ENCODE measurements at regions not wholly inside any gene's neighbourhood (a gene's known extent, or its start where the extent isn't known, plus 50 kb on each side); places are given as distances from the start of the nearest gene placed in this dataset.

DNA sequence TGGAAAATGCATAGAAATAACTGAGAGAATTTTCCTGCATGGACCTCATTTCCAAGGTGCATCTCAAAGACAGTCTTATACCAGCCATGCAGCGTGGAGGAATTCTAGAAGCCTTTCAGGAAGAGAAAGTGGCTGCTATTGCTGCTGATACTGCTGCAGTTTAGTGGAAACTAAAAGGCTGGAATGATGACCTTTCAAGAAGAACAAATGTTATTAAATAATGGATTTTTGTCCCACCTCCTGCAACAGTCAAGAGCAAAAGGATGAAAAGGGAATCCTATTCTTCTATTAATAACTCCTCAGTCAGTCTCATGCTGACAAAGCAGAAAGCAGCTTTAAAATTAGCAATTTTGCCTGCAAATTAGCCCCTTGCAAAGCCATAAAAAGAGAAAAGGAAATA is 68.2 kb upstream of the C1orf87 start:
- TF ChIP-seq, protein P1, sequence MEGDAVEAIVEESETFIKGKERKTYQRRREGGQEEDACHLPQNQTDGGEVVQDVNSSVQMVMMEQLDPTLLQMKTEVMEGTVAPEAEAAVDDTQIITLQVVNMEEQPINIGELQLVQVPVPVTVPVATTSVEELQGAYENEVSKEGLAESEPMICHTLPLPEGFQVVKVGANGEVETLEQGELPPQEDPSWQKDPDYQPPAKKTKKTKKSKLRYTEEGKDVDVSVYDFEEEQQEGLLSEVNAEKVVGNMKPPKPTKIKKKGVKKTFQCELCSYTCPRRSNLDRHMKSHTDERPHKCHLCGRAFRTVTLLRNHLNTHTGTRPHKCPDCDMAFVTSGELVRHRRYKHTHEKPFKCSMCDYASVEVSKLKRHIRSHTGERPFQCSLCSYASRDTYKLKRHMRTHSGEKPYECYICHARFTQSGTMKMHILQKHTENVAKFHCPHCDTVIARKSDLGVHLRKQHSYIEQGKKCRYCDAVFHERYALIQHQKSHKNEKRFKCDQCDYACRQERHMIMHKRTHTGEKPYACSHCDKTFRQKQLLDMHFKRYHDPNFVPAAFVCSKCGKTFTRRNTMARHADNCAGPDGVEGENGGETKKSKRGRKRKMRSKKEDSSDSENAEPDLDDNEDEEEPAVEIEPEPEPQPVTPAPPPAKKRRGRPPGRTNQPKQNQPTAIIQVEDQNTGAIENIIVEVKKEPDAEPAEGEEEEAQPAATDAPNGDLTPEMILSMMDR (IDR thresholded peaks at IDR 0.05), result no peak
- intact Hi-C loops (cut with micrococcal nuclease), result no loop called here

DNA sequence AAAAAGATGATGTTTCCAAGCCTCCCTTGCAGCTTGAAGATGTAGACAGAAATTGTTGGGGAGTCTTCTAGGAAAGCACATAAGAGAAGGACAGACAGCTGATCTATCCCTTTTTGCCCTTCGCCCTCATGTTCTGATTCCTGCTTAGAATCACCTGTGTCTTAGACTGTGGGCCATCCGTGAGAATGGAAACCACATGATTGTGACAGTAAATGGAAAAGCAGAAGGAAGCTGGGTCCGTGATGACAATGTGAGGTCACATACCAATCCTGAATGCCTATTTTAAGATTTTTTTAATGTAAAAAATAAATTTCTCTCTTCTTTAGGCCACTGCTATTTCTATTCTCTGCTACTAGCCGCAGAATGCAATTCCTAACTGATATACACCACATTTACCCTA is 67.7 kb upstream of the C1orf87 start:
- no peak overlapping the region for H3K27ac Mint-ChIP-seq
- H3K4me3 ChIP-seq (ENCODE audit: low read length), result no peak overlapping the region
- H3K9me3 Mint-ChIP-seq, result no peaks in the 10 kb centered on the region
- H3K4me3 Mint-ChIP-seq, result no peak overlapping the region
- no peak overlapping the region for H3K27ac ChIP-seq (ENCODE audit: low read length)
- H3K4me1 ChIP-seq (ENCODE audit: control insufficient read depth, insufficient read depth, low read length), result no peaks in the 10 kb centered on the region
- peaks cover 2 to 14% of the 10 kb centered on the region in 2 donors for H3K27me3 Mint-ChIP-seq (ENCODE audit: low read depth in 2 of 2)
- WGBS (ENCODE audit: insufficient coverage), result 73% methylated on average over 4 of the region's 4 CpGs
- TF ChIP-seq, protein P1 (IDR thresholded peaks at IDR 0.05), result no peak
- DNase-seq (no peak), ATAC-seq (no peak)
- no peaks in the 10 kb centered on the region for H3K9me3 ChIP-seq (ENCODE audit: control insufficient read depth, insufficient read depth, low read length)
- H3K4me1 Mint-ChIP-seq, result no peaks in the 10 kb centered on the region
- no peaks in the 10 kb centered on the region for H3K27me3 ChIP-seq (ENCODE audit: control insufficient read depth, insufficient read depth, low read length)
- H3K36me3 Mint-ChIP-seq, result no peaks in the 10 kb centered on the region
- H3K36me3 ChIP-seq (ENCODE audit: control insufficient read depth, insufficient read depth, low read length), result no peaks in the 10 kb centered on the region
- intact Hi-C loops (cut with micrococcal nuclease), result no loop called here

More for the DNA sequence above, 68.2 kb upstream of the C1orf87 start:
- Histone ChIP-seq H3K9me3 (ENCODE audit: control insufficient read depth, insufficient read depth, low read length) (no peaks in the 10 kb centered on the region), H3K27me3 (ENCODE audit: control insufficient read depth, insufficient read depth, low read length) (no peaks in the 10 kb centered on the region), H3K4me3 (ENCODE audit: low read length) (no peak overlapping the region), H3K27ac (ENCODE audit: low read length) (no peak overlapping the region), H3K36me3 (ENCODE audit: control insufficient read depth, insufficient read depth, low read length) (no peaks in the 10 kb centered on the region), H3K4me1 (ENCODE audit: control insufficient read depth, insufficient read depth, low read length) (no peaks in the 10 kb centered on the region)
- 91% methylated on average over 1 of the region's 1 CpG for WGBS (ENCODE audit: insufficient coverage)
- Mint-ChIP-seq H3K4me3 (no peak overlapping the region), H3K36me3 (no peaks in the 10 kb centered on the region), H3K4me1 (no peaks in the 10 kb centered on the region), H3K27me3 (ENCODE audit: low read depth in 2 of 2) (peaks cover 2 to 11% of the 10 kb centered on the region in 2 donors), H3K27ac (no peak overlapping the region), H3K9me3 (no peaks in the 10 kb centered on the region)
- no peak for ATAC-seq
- DNase-seq, result no peak

DNA sequence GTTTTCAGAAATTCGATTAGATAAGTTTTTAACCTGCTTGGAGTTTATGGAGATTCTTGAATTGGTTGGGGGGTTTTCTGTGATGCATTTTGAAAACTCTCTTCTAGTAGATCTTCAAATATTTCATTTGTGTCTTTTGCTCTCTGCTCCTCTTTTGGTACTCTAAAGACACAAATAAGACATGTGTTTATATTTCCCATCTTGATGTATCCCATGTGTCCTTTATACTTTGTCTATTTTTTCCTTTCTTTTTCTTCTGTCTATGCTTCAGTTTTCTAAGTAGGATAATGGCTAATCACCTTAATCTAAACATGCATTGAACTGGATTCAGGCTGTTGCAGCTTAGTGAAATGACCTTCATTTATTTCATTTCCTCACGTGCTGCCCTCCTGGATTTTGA is 63.8 kb upstream of the C1orf87 start:
- Mint-ChIP-seq H3K9me3 (no peaks in the 10 kb centered on the region), H3K36me3 (no peaks in the 10 kb centered on the region), H3K27me3 (ENCODE audit: low read depth in 2 of 2) (peaks cover 2 to 7% of the 10 kb centered on the region in 2 donors), H3K27ac (no peak overlapping the region), H3K4me1 (peaks cover 5 to 10% of the 10 kb centered on the region in 2 donors), H3K4me3 (no peak overlapping the region)
- H3K27ac ChIP-seq (ENCODE audit: low read length), result no peak overlapping the region
- DNase-seq (no peak), ATAC-seq (no peak)
- H3K4me3 ChIP-seq (ENCODE audit: low read length), result no peak overlapping the region
- TF ChIP-seq, protein P1 (IDR thresholded peaks at IDR 0.05), result no peak
- WGBS (ENCODE audit: insufficient coverage), result 89% methylated on average over 1 of the region's 2 CpGs
- H3K27me3 ChIP-seq (ENCODE audit: control insufficient read depth, insufficient read depth, low read length), result no peaks in the 10 kb centered on the region
- no peaks in the 10 kb centered on the region for H3K4me1 ChIP-seq (ENCODE audit: control insufficient read depth, insufficient read depth, low read length)
- no peaks in the 10 kb centered on the region for H3K9me3 ChIP-seq (ENCODE audit: control insufficient read depth, insufficient read depth, low read length)
- intact Hi-C loops (cut with micrococcal nuclease), result no loop called here
- H3K36me3 ChIP-seq (ENCODE audit: control insufficient read depth, insufficient read depth, low read length), result no peaks in the 10 kb centered on the region

DNA sequence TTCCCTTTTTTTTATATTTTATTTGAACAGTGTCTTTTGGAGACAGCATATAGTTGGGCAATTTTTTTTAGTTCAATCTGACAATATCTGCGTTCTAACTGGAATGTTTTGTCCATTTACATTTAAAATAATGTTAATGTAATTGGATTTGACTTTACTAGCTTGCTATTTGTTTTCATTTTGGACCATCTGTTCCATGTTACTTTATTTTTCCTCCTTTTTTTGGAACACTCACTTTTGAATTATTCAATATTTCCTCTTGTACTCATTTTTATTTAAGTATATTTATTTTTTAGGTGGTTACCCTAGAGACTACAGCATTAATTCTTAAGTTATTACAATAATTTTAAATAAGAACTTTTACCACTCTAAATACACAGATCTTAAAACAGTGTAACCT is 62.8 kb upstream of the C1orf87 start:
- ATAC-seq (no peak), DNase-seq (no peak)
- Histone ChIP-seq H3K9me3 (ENCODE audit: control insufficient read depth, insufficient read depth, low read length) (no peaks in the 10 kb centered on the region), H3K27ac (ENCODE audit: low read length) (no peak overlapping the region), H3K4me3 (ENCODE audit: low read length) (no peak overlapping the region), H3K36me3 (ENCODE audit: control insufficient read depth, insufficient read depth, low read length) (no peaks in the 10 kb centered on the region), H3K27me3 (ENCODE audit: control insufficient read depth, insufficient read depth, low read length) (no peaks in the 10 kb centered on the region), H3K4me1 (ENCODE audit: control insufficient read depth, insufficient read depth, low read length) (no peaks in the 10 kb centered on the region)
- H3K27ac Mint-ChIP-seq, result no peak overlapping the region
- peaks cover 5 to 10% of the 10 kb centered on the region in 2 donors for H3K4me1 Mint-ChIP-seq
- H3K9me3 Mint-ChIP-seq, result no peaks in the 10 kb centered on the region
- H3K36me3 Mint-ChIP-seq, result no peaks in the 10 kb centered on the region
- no peak overlapping the region for H3K4me3 Mint-ChIP-seq
- intact Hi-C loops (cut with micrococcal nuclease), result no loop called here
- WGBS (ENCODE audit: insufficient coverage), result no CpG with 5 or more reads among the region's 1 CpG
- TF ChIP-seq, protein P1 (IDR thresholded peaks at IDR 0.05), result no peak
- H3K27me3 Mint-ChIP-seq (ENCODE audit: low read depth in 2 of 2), result peaks cover 2 to 7% of the 10 kb centered on the region in 2 donors
